ENCODE measurements at regions not wholly inside any gene's neighbourhood (a gene's known extent, or its start where the extent isn't known, plus 50 kb on each side); places are given as distances from the start of the nearest gene placed in this dataset.

GRCh38 chr4:114257501-114257900 lies 278.1 kb upstream of the ARSJ start:
- no peak for TF ChIP-seq CTCF (IDR thresholded peaks at IDR 0.05 in 4 of 5, conservative IDR thresholded peaks at IDR 0.05 in 1 of 5)
- no peak for TF ChIP-seq POLR2A (IDR thresholded peaks at IDR 0.05)

Measured in gastrocnemius medialis (tissue), 4 donors.